ENCODE measurements at regions not wholly inside any gene's neighbourhood (a gene's known extent, or its start where the extent isn't known, plus 50 kb on each side); places are given as distances from the start of the nearest gene placed in this dataset.

- Histone ChIP-seq H2AFZ (ENCODE audit: low read length) (no peak overlapping the region), H3K9me3 (replicated peaks in 1 of 2; ENCODE audit: control insufficient read depth in 2 of 2, insufficient read depth in 1 of 2, low read depth in 1 of 2, low read length in 2 of 2) (no peaks in the 10 kb centered on the region), H4K91ac (ENCODE audit: low read depth, low read length, poor library complexity) (no peak overlapping the region), H4K8ac (ENCODE audit: low read depth, low read length) (no peak overlapping the region), H3K9ac (ENCODE audit: low read depth, low read length, poor library complexity) (no peak overlapping the region), H3K79me1 (ENCODE audit: low read depth, low read length) (no peaks in the 10 kb centered on the region), H2BK120ac (ENCODE audit: low read depth, low read length) (no peak overlapping the region), H2BK12ac (ENCODE audit: low read length) (no peak overlapping the region), H2BK5ac (ENCODE audit: low read length) (no peak overlapping the region), H3K4me2 (ENCODE audit: insufficient read depth, low read length, poor library complexity, severe bottlenecking) (no peak overlapping the region), H3K23ac (ENCODE audit: low read depth, low read length, poor library complexity) (no peak overlapping the region), H3K4ac (ENCODE audit: low read length) (no peak overlapping the region), H3K4me1 (ENCODE audit: control insufficient read depth in 2 of 2, insufficient read depth in 1 of 2, low read depth in 1 of 2, low read length in 2 of 2) (peaks cover 0 to 19% of the 10 kb centered on the region in 2 donors), H2BK15ac (ENCODE audit: low read length) (no peak overlapping the region), H3K27ac (replicated peaks; ENCODE audit: low read length) (no peak overlapping the region), H3K14ac (ENCODE audit: low read length) (no peak overlapping the region), H3K36me3 (replicated peaks in 1 of 2; ENCODE audit: control insufficient read depth in 2 of 2, insufficient read depth in 2 of 2, low read length in 2 of 2) (no peaks in the 10 kb centered on the region), H3K27me3 (ENCODE audit: control insufficient read depth in 3 of 3, insufficient read depth in 3 of 3, low read depth in 1 of 3, low read length in 3 of 3) (peaks cover 0 to 27% (median 0%) of the 10 kb centered on the region in 3 experiments), H3K4me3 (ENCODE audit: low read length in 2 of 2) (no peak overlapping the region), H3K18ac (ENCODE audit: low read length) (no peak overlapping the region), H2AK5ac (ENCODE audit: low read depth, low read length) (no peak overlapping the region)
- DNase-seq (ENCODE audit: low spot score), result no peak
- no CpG with 5 or more reads among the region's 15 CpGs for WGBS, 2 donors (ENCODE audit: extremely low coverage in 2 of 2, insufficient read length in 2 of 2, insufficient replicate concordance in 1 of 2)
Observed at GRCh38 chr4:8709050-8709728, 116.6 kb downstream of the CPZ start.

GRCh38 chr4:8708401-8709021, 115.9 kb downstream of the CPZ start:
- Histone ChIP-seq H3K27me3 (ENCODE audit: control insufficient read depth in 3 of 3, insufficient read depth in 3 of 3, low read depth in 1 of 3, low read length in 3 of 3) (peaks cover 0 to 33% (median 0%) of the 10 kb centered on the region in 3 experiments), H3K9me3 (replicated peaks in 1 of 2; ENCODE audit: control insufficient read depth in 2 of 2, insufficient read depth in 1 of 2, low read depth in 1 of 2, low read length in 2 of 2) (no peaks in the 10 kb centered on the region), H3K79me1 (ENCODE audit: low read depth, low read length) (no peaks in the 10 kb centered on the region), H2BK5ac (ENCODE audit: low read length) (no peak overlapping the region), H3K18ac (ENCODE audit: low read length) (no peak overlapping the region), H2BK12ac (ENCODE audit: low read length) (no peak overlapping the region), H3K36me3 (replicated peaks in 1 of 2; ENCODE audit: control insufficient read depth in 2 of 2, insufficient read depth in 2 of 2, low read length in 2 of 2) (no peaks in the 10 kb centered on the region), H4K91ac (ENCODE audit: low read depth, low read length, poor library complexity) (no peak overlapping the region), H3K9ac (ENCODE audit: low read depth, low read length, poor library complexity) (no peak overlapping the region), H3K4me2 (ENCODE audit: insufficient read depth, low read length, poor library complexity, severe bottlenecking) (no peak overlapping the region), H2AFZ (ENCODE audit: low read length) (no peak overlapping the region), H3K4me3 (ENCODE audit: low read length in 2 of 2) (no peak overlapping the region), H3K4me1 (ENCODE audit: control insufficient read depth in 2 of 2, insufficient read depth in 1 of 2, low read depth in 1 of 2, low read length in 2 of 2) (peaks cover 0 to 20% of the 10 kb centered on the region in 2 donors), H2BK15ac (ENCODE audit: low read length) (no peak overlapping the region), H3K14ac (ENCODE audit: low read length) (no peak overlapping the region), H2AK5ac (ENCODE audit: low read depth, low read length) (peak overlapping the region; percentile 13), H2BK120ac (ENCODE audit: low read depth, low read length) (no peak overlapping the region), H3K4ac (ENCODE audit: low read length) (no peak overlapping the region), H4K8ac (ENCODE audit: low read depth, low read length) (no peak overlapping the region), H3K23ac (ENCODE audit: low read depth, low read length, poor library complexity) (no peak overlapping the region), H3K27ac (replicated peaks; ENCODE audit: low read length) (no peak overlapping the region)
- no peak for DNase-seq (ENCODE audit: low spot score)
- no CpG with 5 or more reads among the region's 16 CpGs for WGBS, 2 donors (ENCODE audit: extremely low coverage in 2 of 2, insufficient read length in 2 of 2, insufficient replicate concordance in 1 of 2)

- Histone ChIP-seq H4K91ac (ENCODE audit: low read depth, low read length, poor library complexity) (no peak overlapping the region), H2AK5ac (ENCODE audit: low read depth, low read length) (peak overlapping the region; percentile 48), H3K79me1 (ENCODE audit: low read depth, low read length) (no peaks in the 10 kb centered on the region), H4K8ac (ENCODE audit: low read depth, low read length) (no peak overlapping the region), H3K4me1 (ENCODE audit: control insufficient read depth in 2 of 2, insufficient read depth in 1 of 2, low read depth in 1 of 2, low read length in 2 of 2) (peaks cover 0 to 20% of the 10 kb centered on the region in 2 donors), H2BK12ac (ENCODE audit: low read length) (no peak overlapping the region), H3K27ac (replicated peaks; ENCODE audit: low read length) (no peak overlapping the region), H2BK15ac (ENCODE audit: low read length) (no peak overlapping the region), H3K23ac (ENCODE audit: low read depth, low read length, poor library complexity) (no peak overlapping the region), H3K36me3 (replicated peaks in 1 of 2; ENCODE audit: control insufficient read depth in 2 of 2, insufficient read depth in 2 of 2, low read length in 2 of 2) (no peaks in the 10 kb centered on the region), H3K4ac (ENCODE audit: low read length) (no peak overlapping the region), H3K9me3 (replicated peaks in 1 of 2; ENCODE audit: control insufficient read depth in 2 of 2, insufficient read depth in 1 of 2, low read depth in 1 of 2, low read length in 2 of 2) (no peaks in the 10 kb centered on the region), H2BK5ac (ENCODE audit: low read length) (peak overlapping the region; percentile 93), H3K4me2 (ENCODE audit: insufficient read depth, low read length, poor library complexity, severe bottlenecking) (no peak overlapping the region), H3K4me3 (ENCODE audit: low read length in 2 of 2) (no peak overlapping the region), H2AFZ (ENCODE audit: low read length) (no peak overlapping the region), H3K27me3 (ENCODE audit: control insufficient read depth in 3 of 3, insufficient read depth in 3 of 3, low read depth in 1 of 3, low read length in 3 of 3) (peaks cover 0 to 46% (median 0%) of the 10 kb centered on the region in 3 experiments), H3K9ac (ENCODE audit: low read depth, low read length, poor library complexity) (no peak overlapping the region), H2BK120ac (ENCODE audit: low read depth, low read length) (no peak overlapping the region), H3K14ac (ENCODE audit: low read length) (no peak overlapping the region), H3K18ac (ENCODE audit: low read length) (peak overlapping the region; percentile 46)
- DNase-seq (ENCODE audit: low spot score), result no peak
- WGBS, 2 donors (ENCODE audit: extremely low coverage in 2 of 2, insufficient read length in 2 of 2, insufficient replicate concordance in 1 of 2), result no CpG with 5 or more reads among the region's 15 CpGs
Observed at GRCh38 chr4:8707045-8707781, 114.6 kb downstream of the CPZ start.

Measured in neuronal stem cell (in vitro differentiated cells).